Upper lobe of left lung (tissue), 4 donors: ENCODE measurements at regions not wholly inside any gene's neighbourhood (a gene's known extent, or its start where the extent isn't known, plus 50 kb on each side); places are given as distances from the start of the nearest gene placed in this dataset.

Experiments
- EP300 ChIP-seq, 4 donors: sonication (generic); formaldehyde crosslinking; IDR thresholded peaks; one replicate each; pipeline ENCODE4 v1.5.1; 2017; ENCODE audit warnings: antibody characterized with exemption in 4 of 4, control low read depth in 2 of 4
- POLR2A ChIP-seq, 4 donors: fragments of 450-650 bp; IDR thresholded peaks; one replicate each; pipeline ENCODE4 v1.5.1; 2016 to 2017; ENCODE audit warnings: antibody characterized with exemption in 4 of 4, mild to moderate bottlenecking in 2 of 4
- POLR2AphosphoS5 ChIP-seq, 2 donors: sonication (generic); formaldehyde crosslinking; IDR thresholded peaks; one replicate each; pipeline ENCODE4 v1.5.1; 2017; ENCODE audit warnings: antibody characterized with exemption in 2 of 2
- TF ChIP-seq, protein P1 (sequence below), 6 experiments: fragments of 450-650 bp in 4 of 6; fragments of 200-600 bp in 2 of 6; sonication (generic) in 2 of 6; IDR thresholded peaks; one replicate each; pipeline ENCODE4 v1.5.1; 2016 to 2019; ENCODE audit warnings: antibody characterized with exemption in 6 of 6

DNA sequence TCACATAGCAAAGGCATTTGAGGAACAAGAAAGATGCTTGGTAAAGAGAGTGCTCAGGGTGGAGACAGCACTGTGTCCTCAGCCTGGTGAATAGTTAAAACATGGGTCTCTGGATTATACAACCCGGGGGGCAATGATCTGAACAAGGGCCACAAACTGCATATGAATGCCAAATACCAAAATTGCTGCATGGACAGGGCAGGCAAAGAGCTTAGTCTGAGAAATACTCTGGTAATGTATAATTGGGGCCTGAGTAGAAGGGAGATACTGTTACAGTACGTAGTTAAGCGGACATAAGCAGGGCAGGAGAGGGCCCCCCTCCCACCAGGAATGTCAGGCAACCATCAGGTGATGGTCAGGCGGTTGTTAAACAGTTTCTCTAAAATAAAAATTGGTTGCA is 99.3 kb upstream of the CDK1 start:
- TF ChIP-seq, protein P1, sequence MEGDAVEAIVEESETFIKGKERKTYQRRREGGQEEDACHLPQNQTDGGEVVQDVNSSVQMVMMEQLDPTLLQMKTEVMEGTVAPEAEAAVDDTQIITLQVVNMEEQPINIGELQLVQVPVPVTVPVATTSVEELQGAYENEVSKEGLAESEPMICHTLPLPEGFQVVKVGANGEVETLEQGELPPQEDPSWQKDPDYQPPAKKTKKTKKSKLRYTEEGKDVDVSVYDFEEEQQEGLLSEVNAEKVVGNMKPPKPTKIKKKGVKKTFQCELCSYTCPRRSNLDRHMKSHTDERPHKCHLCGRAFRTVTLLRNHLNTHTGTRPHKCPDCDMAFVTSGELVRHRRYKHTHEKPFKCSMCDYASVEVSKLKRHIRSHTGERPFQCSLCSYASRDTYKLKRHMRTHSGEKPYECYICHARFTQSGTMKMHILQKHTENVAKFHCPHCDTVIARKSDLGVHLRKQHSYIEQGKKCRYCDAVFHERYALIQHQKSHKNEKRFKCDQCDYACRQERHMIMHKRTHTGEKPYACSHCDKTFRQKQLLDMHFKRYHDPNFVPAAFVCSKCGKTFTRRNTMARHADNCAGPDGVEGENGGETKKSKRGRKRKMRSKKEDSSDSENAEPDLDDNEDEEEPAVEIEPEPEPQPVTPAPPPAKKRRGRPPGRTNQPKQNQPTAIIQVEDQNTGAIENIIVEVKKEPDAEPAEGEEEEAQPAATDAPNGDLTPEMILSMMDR (IDR thresholded peaks at IDR 0.05), result no peak
- no peak for TF ChIP-seq POLR2AphosphoS5 (IDR thresholded peaks at IDR 0.05)
- no peak for TF ChIP-seq POLR2A (IDR thresholded peaks at IDR 0.05)
- TF ChIP-seq EP300 (IDR thresholded peaks at IDR 0.05), result no peak
